ENCODE measurements at regions not wholly inside any gene's neighbourhood (a gene's known extent, or its start where the extent isn't known, plus 50 kb on each side); places are given as distances from the start of the nearest gene placed in this dataset.

GRCh38 chr1:222865718-222866117 is 50.9 kb downstream of the DISP1 start:
- no peak for ATAC-seq
- TF ChIP-seq CSDC2 (CRISPR knock-in tag; IDR thresholded peaks at IDR 0.05) (no peak), PATZ1 (CRISPR knock-in tag; IDR thresholded peaks at IDR 0.05; ENCODE audit: borderline replicate concordance) (no peak), OSR1 (CRISPR knock-in tag; IDR thresholded peaks at IDR 0.05) (no peak), SNAI2 (CRISPR knock-in tag; IDR thresholded peaks at IDR 0.05) (no peak), ESRRG (CRISPR knock-in tag; IDR thresholded peaks at IDR 0.05) (no peak), ZNF70 (CRISPR knock-in tag; IDR thresholded peaks at IDR 0.05) (no peak), GLIS3 (CRISPR knock-in tag; IDR thresholded peaks at IDR 0.05) (no peak), CREB5 (CRISPR knock-in tag; IDR thresholded peaks at IDR 0.05; ENCODE audit: low read depth) (no peak), ZFP30 (CRISPR knock-in tag; IDR thresholded peaks at IDR 0.05) (no peak), ZNF565 (CRISPR knock-in tag; conservative IDR thresholded peaks at IDR 0.05; ENCODE audit: low read depth) (no peak)
- TF ChIP-seq, protein P1, sequence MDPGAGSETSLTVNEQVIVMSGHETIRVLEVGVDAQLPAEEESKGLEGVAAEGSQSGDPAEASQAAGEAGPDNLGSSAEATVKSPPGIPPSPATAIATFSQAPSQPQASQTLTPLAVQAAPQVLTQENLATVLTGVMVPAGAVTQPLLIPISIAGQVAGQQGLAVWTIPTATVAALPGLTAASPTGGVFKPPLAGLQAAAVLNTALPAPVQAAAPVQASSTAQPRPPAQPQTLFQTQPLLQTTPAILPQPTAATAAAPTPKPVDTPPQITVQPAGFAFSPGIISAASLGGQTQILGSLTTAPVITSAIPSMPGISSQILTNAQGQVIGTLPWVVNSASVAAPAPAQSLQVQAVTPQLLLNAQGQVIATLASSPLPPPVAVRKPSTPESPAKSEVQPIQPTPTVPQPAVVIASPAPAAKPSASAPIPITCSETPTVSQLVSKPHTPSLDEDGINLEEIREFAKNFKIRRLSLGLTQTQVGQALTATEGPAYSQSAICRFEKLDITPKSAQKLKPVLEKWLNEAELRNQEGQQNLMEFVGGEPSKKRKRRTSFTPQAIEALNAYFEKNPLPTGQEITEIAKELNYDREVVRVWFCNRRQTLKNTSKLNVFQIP (CRISPR knock-in tag; IDR thresholded peaks at IDR 0.05; ENCODE audit: borderline replicate concordance, low read depth): no peak

DNA sequence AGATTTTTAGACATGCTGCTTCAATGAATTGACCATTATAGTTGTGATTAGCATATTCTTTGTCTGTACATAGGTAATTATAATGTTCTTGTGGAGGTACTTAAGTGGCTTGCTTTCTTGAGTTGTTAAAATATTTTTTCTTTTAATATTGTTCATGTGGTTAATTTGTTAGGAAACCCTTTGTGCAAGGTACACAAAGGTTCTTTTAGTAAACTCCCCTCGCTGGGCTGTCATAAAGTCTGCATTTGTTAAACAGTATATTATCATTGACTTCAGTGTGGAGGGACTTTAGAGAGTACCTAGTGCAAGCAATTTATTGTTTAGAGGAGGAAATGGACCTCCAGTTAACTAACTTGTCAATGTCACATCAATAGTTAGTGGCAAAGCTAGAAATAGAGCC is 52.5 kb downstream of the DISP1 start:
- TF ChIP-seq ZNF565 (CRISPR knock-in tag; conservative IDR thresholded peaks at IDR 0.05; ENCODE audit: low read depth) (no peak), ZFP3 (CRISPR knock-in tag; IDR thresholded peaks at IDR 0.05) (no peak), SNAI2 (CRISPR knock-in tag; IDR thresholded peaks at IDR 0.05) (no peak)
- TF ChIP-seq, protein P1 (CRISPR knock-in tag; IDR thresholded peaks at IDR 0.05; ENCODE audit: borderline replicate concordance, low read depth): no peak
- no peak for ATAC-seq

DNA sequence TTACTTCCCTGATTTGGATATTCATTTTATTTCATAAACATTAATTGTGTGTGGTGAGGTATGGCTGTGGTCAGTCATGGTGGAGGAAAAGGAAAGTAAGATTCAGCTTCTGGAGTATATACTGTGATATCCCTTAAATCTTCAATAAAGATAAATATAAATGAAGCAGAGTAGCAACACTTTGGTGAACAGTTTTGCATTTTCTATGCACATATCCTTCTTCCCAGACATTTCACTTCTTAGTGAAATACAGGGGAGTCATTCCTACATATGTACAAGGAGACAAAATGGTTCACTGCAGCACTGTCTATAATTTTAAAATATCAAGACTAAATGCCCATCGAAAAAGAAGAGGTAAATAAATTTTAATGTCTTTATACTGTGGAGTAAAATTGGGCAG is 61.3 kb downstream of the DISP1 start:
- TF ChIP-seq, protein P2, sequence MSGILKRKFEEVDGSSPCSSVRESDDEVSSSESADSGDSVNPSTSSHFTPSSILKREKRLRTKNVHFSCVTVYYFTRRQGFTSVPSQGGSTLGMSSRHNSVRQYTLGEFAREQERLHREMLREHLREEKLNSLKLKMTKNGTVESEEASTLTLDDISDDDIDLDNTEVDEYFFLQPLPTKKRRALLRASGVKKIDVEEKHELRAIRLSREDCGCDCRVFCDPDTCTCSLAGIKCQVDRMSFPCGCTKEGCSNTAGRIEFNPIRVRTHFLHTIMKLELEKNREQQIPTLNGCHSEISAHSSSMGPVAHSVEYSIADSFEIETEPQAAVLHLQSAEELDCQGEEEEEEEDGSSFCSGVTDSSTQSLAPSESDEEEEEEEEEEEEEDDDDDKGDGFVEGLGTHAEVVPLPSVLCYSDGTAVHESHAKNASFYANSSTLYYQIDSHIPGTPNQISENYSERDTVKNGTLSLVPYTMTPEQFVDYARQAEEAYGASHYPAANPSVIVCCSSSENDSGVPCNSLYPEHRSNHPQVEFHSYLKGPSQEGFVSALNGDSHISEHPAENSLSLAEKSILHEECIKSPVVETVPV (CRISPR knock-in tag; IDR thresholded peaks at IDR 0.05): no peak
- TF ChIP-seq ESRRG (CRISPR knock-in tag; IDR thresholded peaks at IDR 0.05) (no peak), ZC3H10 (CRISPR knock-in tag; IDR thresholded peaks at IDR 0.05) (no peak), TCF4 (CRISPR knock-in tag; IDR thresholded peaks at IDR 0.05; ENCODE audit: borderline replicate concordance) (no peak), RARB (CRISPR knock-in tag; IDR thresholded peaks at IDR 0.05) (no peak), ZNF8 (CRISPR knock-in tag; IDR thresholded peaks at IDR 0.05) (no peak), PATZ1 (CRISPR knock-in tag; IDR thresholded peaks at IDR 0.05; ENCODE audit: borderline replicate concordance) (no peak), ARNTL (CRISPR knock-in tag; IDR thresholded peaks at IDR 0.05; ENCODE audit: borderline replicate concordance, low read depth) (no peak), ZFP30 (CRISPR knock-in tag; IDR thresholded peaks at IDR 0.05) (no peak), GLIS3 (CRISPR knock-in tag; IDR thresholded peaks at IDR 0.05) (no peak), ZNF565 (CRISPR knock-in tag; conservative IDR thresholded peaks at IDR 0.05; ENCODE audit: low read depth) (no peak), TSHZ2 (CRISPR knock-in tag; IDR thresholded peaks at IDR 0.05) (no peak), CREB5 (CRISPR knock-in tag; IDR thresholded peaks at IDR 0.05; ENCODE audit: low read depth) (no peak), TOX (CRISPR knock-in tag; IDR thresholded peaks at IDR 0.05; ENCODE audit: borderline replicate concordance) (no peak), PPARA (CRISPR knock-in tag; IDR thresholded peaks at IDR 0.05; ENCODE audit: borderline replicate concordance) (no peak), ZFP3 (CRISPR knock-in tag; IDR thresholded peaks at IDR 0.05) (no peak)
- TF ChIP-seq, protein P1 (CRISPR knock-in tag; IDR thresholded peaks at IDR 0.05; ENCODE audit: borderline replicate concordance, low read depth): no peak
- ATAC-seq: no peak
